ENCODE measurements at regions not wholly inside any gene's neighbourhood (a gene's known extent, or its start where the extent isn't known, plus 50 kb on each side); places are given as distances from the start of the nearest gene placed in this dataset.

GRCh38 chr15:61655881-61656280 is 404.4 kb downstream of the VPS13C start:
- Histone ChIP-seq H3K27ac (ENCODE audit: low read length) (no peak overlapping the region), H2AFZ (ENCODE audit: low read depth, low read length) (no peak overlapping the region), H3K4me3 (ENCODE audit: low read depth in 1 of 2, low read length in 2 of 2) (no peak overlapping the region), H3K36me3 (ENCODE audit: insufficient read depth, low read length) (no peaks in the 10 kb centered on the region), H4K20me1 (ENCODE audit: insufficient read depth, low read length) (no peaks in the 10 kb centered on the region), H3K27me3 (ENCODE audit: insufficient read depth, low read length, poor library complexity) (no peaks in the 10 kb centered on the region), H3K4me1 (ENCODE audit: insufficient read depth, low read length) (no peaks in the 10 kb centered on the region), H3K4me2 (ENCODE audit: insufficient read depth, low read length) (no peak overlapping the region), H3K9me3 (ENCODE audit: insufficient read depth, low read length, severe bottlenecking) (no peaks in the 10 kb centered on the region), H3K9ac (ENCODE audit: low read depth, low read length) (no peak overlapping the region), H3K79me2 (ENCODE audit: insufficient read depth, low read length) (no peaks in the 10 kb centered on the region)
- ATAC-seq (ENCODE audit: insufficient read depth, low read depth): no peak
- no peak for TF ChIP-seq CTCF (IDR thresholded peaks at IDR 0.05; ENCODE audit: borderline replicate concordance, extremely low read depth, low read length, poor library complexity, severe bottlenecking)
- TF ChIP-seq EZH2 (IDR thresholded peaks at IDR 0.05; ENCODE audit: borderline replicate concordance, low read depth, low read length, severe bottlenecking): no peak
- DNase-seq: no peak

GRCh38 chr15:61654918-61655317 is 405.3 kb downstream of the VPS13C start:
- Histone ChIP-seq H3K4me3 (ENCODE audit: low read depth in 1 of 2, low read length in 2 of 2) (no peak overlapping the region), H3K27ac (ENCODE audit: low read length) (no peak overlapping the region), H2AFZ (ENCODE audit: low read depth, low read length) (no peak overlapping the region), H3K27me3 (ENCODE audit: insufficient read depth, low read length, poor library complexity) (no peaks in the 10 kb centered on the region), H3K9me3 (ENCODE audit: insufficient read depth, low read length, severe bottlenecking) (no peaks in the 10 kb centered on the region), H3K79me2 (ENCODE audit: insufficient read depth, low read length) (no peaks in the 10 kb centered on the region), H3K9ac (ENCODE audit: low read depth, low read length) (no peak overlapping the region), H3K4me1 (ENCODE audit: insufficient read depth, low read length) (no peaks in the 10 kb centered on the region), H3K36me3 (ENCODE audit: insufficient read depth, low read length) (no peaks in the 10 kb centered on the region), H3K4me2 (ENCODE audit: insufficient read depth, low read length) (no peak overlapping the region), H4K20me1 (ENCODE audit: insufficient read depth, low read length) (no peaks in the 10 kb centered on the region)
- ATAC-seq (ENCODE audit: insufficient read depth, low read depth) (no peak), DNase-seq (no peak)
- TF ChIP-seq EZH2 (IDR thresholded peaks at IDR 0.05; ENCODE audit: borderline replicate concordance, low read depth, low read length, severe bottlenecking) (no peak), CTCF (IDR thresholded peaks at IDR 0.05; ENCODE audit: borderline replicate concordance, extremely low read depth, low read length, poor library complexity, severe bottlenecking) (no peak)

- no peak for DNase-seq
- Histone ChIP-seq H3K4me3 (ENCODE audit: low read depth in 1 of 2, low read length in 2 of 2) (no peak overlapping the region), H3K4me2 (ENCODE audit: insufficient read depth, low read length) (no peak overlapping the region), H3K27ac (ENCODE audit: low read length) (no peak overlapping the region), H3K9ac (ENCODE audit: low read depth, low read length) (no peak overlapping the region), H3K4me1 (ENCODE audit: insufficient read depth, low read length) (no peaks in the 10 kb centered on the region), H3K79me2 (ENCODE audit: insufficient read depth, low read length) (no peaks in the 10 kb centered on the region), H2AFZ (ENCODE audit: low read depth, low read length) (no peak overlapping the region), H3K36me3 (ENCODE audit: insufficient read depth, low read length) (no peaks in the 10 kb centered on the region), H3K9me3 (ENCODE audit: insufficient read depth, low read length, severe bottlenecking) (no peaks in the 10 kb centered on the region), H3K27me3 (ENCODE audit: insufficient read depth, low read length, poor library complexity) (no peaks in the 10 kb centered on the region), H4K20me1 (ENCODE audit: insufficient read depth, low read length) (no peaks in the 10 kb centered on the region)
- no peak for TF ChIP-seq EZH2 (IDR thresholded peaks at IDR 0.05; ENCODE audit: borderline replicate concordance, low read depth, low read length, severe bottlenecking)
- TF ChIP-seq CTCF (IDR thresholded peaks at IDR 0.05; ENCODE audit: borderline replicate concordance, extremely low read depth, low read length, poor library complexity, severe bottlenecking): no peak
- ATAC-seq (ENCODE audit: insufficient read depth, low read depth): no peak
Measured at GRCh38 chr15:61654002-61654740, 406.1 kb downstream of the VPS13C start.
